Cardiac fibroblast (primary cell): ENCODE measurements at regions not wholly inside any gene's neighbourhood (a gene's known extent, or its start where the extent isn't known, plus 50 kb on each side); places are given as distances from the start of the nearest gene placed in this dataset.

Experiments used
- DNase-seq, 2 donors: peaks; one replicate each; pipeline versions ENCODE4 v3.0.0 to v3.0.0-alpha.2; 2010; ENCODE audit warnings: low read depth in 2 of 2
- H3K4me3 ChIP-seq, 2 donors: replicated peaks in 1 of 2; 1 replicate in 1 of 2; 2 replicates in 1 of 2; pipeline ENCODE4 v1.5.1; 2011; ENCODE audit warnings: low read depth in 2 of 2, low read length in 2 of 2, mild to moderate bottlenecking in 2 of 2, moderate library complexity in 1 of 2
- CTCF ChIP-seq: IDR thresholded peaks from one replicate; pipeline ENCODE4 v1.5.1; 2011; ENCODE audit warnings: low read depth, mild to moderate bottlenecking, low read length, inconsistent platforms

GRCh38 chr7:12851841-12852240 is 164.4 kb downstream of the ARL4A start:
- H3K4me3 ChIP-seq: no peak overlapping the region
- peak; percentile 16 to 60 for DNase-seq
- no peak for TF ChIP-seq CTCF

- DNase-seq: no peak
- no peak overlapping the region for H3K4me3 ChIP-seq
- no peak for TF ChIP-seq CTCF
Observed at GRCh38 chr7:12855036-12855435, 167.6 kb downstream of the ARL4A start.

- no peak overlapping the region for H3K4me3 ChIP-seq
- TF ChIP-seq CTCF: no peak
- no peak for DNase-seq
Observed at GRCh38 chr7:12859761-12860160, 172.3 kb downstream of the ARL4A start.

GRCh38 chr7:12861070-12861469 is 173.6 kb downstream of the ARL4A start:
- no peak for TF ChIP-seq CTCF
- DNase-seq: peak in 1 of 2 donors; percentile 81
- H3K4me3 ChIP-seq: no peak overlapping the region

- no peak for TF ChIP-seq CTCF
- DNase-seq: no peak
- no peak overlapping the region for H3K4me3 ChIP-seq
Observed at GRCh38 chr7:12862146-12862545, 174.7 kb downstream of the ARL4A start.

GRCh38 chr7:12864470-12865046 is 177.1 kb downstream of the ARL4A start:
- no peak for DNase-seq
- no peak overlapping the region for H3K4me3 ChIP-seq
- no peak for TF ChIP-seq CTCF

GRCh38 chr7:12865593-12865992 is 178.2 kb downstream of the ARL4A start:
- no peak overlapping the region for H3K4me3 ChIP-seq
- no peak for DNase-seq
- no peak for TF ChIP-seq CTCF
